Adrenal gland (tissue), 5 donors: ENCODE measurements at regions not wholly inside any gene's neighbourhood (a gene's known extent, or its start where the extent isn't known, plus 50 kb on each side); places are given as distances from the start of the nearest gene placed in this dataset.

ENCODE experiments used
- CTCF ChIP-seq, 6 experiments: fragments of 450-650 bp in 4 of 6; fragments of 200-600 bp in 2 of 6; sonication (generic) in 1 of 6; IDR thresholded peaks; 1 replicate in 5 of 6; 2 replicates in 1 of 6; pipeline versions ENCODE4 v1.5.1 to v1.8.0; 2016 to 2021; ENCODE audit warnings: antibody characterized with exemption in 6 of 6, mild to moderate bottlenecking in 2 of 6, moderate library complexity in 1 of 6
- POLR2A ChIP-seq, 2 donors: fragments of 450-650 bp; IDR thresholded peaks; one replicate each; pipeline ENCODE4 v1.6.1; 2017; ENCODE audit warnings: antibody characterized with exemption in 2 of 2, mild to moderate bottlenecking in 2 of 2, moderate library complexity in 1 of 2
- donor health status: DM: no; HTN: no; CAD: no.

DNA sequence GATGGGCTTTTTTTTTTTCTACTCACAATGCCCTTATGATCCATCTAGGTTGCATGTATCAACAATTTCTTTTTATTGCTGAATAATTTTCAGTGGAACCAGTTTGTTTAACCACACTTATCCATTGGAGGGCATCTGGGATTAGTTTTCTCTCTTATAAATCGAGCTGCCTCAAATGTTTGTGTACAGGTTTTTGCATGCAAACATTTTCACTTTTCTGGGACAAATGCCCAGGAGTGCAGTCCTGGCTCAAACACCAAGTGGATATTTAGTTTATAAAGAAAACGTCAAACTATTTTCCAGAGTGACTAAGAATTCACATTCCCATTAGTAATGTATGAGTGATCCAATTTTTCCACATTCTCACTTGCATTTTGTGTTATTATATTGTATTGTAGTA lies 313.4 kb downstream of the CXCL12 start:
- TF ChIP-seq CTCF (IDR thresholded peaks at IDR 0.05) (no peak), POLR2A (IDR thresholded peaks at IDR 0.05) (no peak)
